ENCODE measurements at regions not wholly inside any gene's neighbourhood (a gene's known extent, or its start where the extent isn't known, plus 50 kb on each side); places are given as distances from the start of the nearest gene placed in this dataset.

DNA sequence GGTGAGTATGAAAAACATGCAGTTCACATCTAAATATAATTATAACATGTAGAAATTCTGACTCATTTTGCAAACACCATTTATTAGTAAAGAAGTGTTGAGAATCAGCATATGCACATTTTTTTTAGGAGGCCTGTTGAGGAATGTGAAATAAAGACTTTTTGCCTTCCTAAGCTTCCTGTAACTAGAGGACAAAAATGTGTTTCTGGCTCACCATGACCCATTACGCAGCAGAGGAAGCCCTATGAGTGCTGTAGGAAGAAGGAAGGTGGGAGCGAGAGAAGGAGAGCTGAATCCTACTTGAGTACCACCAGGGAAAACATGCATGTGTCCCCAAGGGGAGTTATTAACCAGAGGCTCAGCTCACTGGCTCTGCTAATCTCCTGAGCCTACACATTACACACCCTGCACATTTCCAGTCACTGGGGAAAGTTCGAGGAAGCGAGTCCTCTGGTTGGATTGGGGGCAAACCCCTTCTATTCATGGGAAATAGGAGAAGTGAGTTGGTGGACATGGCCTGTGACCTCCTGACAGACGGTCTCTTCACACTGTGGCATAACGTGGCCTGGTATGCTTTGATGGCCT is 540.5 kb upstream of the JAG1 start:
- DNase-seq (ENCODE audit: low read depth): no peak

DNA sequence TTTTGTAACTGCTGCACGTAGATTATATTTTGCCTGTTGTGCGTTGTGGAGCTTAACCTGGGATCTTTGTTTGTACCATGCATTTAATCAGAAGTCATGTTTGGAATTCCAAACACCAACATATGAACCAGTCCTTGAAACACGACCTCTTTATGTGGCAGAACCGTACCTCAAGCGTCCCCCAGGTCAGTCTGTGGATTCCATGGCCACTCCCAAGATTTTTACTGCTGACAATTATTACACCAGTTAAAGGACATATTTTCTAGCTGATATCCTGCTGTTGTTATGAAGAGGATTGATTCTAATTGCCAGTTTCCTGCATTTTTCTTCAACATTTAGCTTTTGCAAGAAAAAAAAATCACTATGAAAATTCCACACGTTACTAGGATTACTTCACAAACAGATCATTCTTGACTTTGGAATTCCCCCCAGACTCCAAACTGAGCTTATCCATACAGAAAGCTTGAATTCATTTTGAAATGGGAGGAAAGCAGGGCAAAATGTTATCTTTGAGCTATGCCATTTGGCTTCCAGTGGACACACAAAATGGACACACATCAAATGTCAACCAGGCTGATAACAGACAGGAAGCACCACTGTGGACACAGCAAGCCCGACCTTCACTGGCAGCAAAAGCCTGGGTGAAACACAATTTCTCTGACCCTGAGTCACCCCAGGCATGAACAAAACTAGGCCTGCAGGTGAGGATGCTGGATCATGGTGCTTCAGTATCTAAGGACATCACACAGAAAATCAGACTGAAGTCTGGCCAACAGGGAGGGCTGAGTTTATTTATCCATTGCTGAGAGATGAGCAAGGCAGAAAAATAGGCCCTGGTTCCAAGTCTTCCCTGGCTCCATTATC is 542.9 kb upstream of the JAG1 start:
- peak; percentile 45 for DNase-seq (ENCODE audit: low read depth)

DNA sequence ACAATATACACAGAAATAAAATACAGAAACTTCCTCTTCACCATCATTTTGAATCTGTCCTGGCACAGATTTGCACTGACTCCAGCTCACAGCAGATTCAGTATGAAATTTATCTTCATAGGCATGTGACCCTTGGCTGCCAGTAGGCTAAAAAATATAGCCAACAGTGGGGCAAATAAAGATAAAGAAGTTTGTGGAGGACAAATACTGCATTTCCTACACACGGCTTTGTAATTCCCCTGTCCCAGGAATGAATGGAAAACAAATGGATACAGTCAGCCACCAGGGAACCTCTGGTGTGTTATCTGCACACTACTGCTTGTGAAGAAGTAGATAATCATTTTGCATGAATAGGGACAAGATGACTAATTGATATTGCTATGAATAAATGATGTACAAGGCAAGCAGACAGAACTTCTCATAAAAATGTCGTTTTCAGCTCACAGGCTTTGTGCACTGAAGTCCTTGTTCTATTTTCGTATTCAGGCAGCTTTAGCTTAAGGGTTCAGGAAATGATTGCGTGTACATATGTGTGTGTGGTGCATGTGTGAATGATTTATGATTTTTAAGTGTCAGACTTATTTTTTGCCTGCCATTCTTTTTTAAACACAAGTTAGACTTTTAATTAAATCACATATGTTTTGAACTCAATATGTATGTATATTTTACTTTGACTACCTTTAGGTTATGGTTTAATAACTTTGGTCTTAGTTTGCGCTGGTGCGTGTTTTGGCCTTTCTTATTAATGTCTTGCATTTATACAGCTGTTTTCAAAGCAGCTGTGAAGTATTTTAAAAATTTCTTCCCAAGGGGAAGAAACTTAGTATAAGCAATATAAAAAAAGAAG is 543.8 kb upstream of the JAG1 start:
- no peak for DNase-seq (ENCODE audit: low read depth)

- DNase-seq (ENCODE audit: low read depth): no peak
Measured at GRCh38 chr20:11218173-11218680, 544.4 kb upstream of the JAG1 start.

DNA sequence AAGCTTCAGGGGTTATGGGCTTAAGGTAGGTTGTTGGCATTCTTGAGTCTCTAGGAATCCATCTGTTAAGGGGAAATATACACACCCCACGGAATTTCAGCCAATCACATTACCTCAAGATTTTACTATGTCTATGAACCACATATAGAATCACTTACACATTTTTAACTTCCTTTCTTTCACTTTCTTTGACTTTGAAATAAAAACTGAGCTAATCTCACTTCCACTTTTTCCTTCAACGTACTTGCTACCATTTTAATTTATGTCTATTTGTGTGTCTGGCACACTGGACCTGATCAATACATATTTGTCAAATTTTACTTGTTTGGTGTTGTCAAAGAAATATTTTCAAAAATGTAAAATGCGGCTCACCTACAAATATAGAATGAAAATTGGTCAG is 545.4 kb upstream of the JAG1 start:
- no peak for DNase-seq (ENCODE audit: low read depth)

- DNase-seq (ENCODE audit: low read depth): no peak
Measured at GRCh38 chr20:11221046-11221445, 547.2 kb upstream of the JAG1 start.

DNA sequence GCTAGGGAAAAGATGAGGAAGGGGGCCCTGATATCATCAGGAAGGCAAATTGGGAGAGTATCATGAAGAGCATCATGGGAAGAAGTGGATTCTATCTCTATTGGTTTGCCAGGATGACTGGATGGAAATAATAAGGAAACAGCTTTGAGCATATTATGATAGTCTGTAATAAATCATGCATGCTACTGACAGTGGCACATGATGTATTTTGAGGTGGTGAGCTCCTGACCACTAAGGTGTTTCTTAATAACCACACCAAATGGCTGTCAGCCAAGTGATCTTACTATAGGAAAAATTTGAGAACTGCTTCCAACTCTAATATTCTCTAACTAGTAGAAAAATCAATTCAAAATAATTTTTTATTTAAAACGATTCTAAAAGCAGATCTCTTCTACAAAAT is 548.4 kb upstream of the JAG1 start:
- DNase-seq (ENCODE audit: low read depth): no peak

DNA sequence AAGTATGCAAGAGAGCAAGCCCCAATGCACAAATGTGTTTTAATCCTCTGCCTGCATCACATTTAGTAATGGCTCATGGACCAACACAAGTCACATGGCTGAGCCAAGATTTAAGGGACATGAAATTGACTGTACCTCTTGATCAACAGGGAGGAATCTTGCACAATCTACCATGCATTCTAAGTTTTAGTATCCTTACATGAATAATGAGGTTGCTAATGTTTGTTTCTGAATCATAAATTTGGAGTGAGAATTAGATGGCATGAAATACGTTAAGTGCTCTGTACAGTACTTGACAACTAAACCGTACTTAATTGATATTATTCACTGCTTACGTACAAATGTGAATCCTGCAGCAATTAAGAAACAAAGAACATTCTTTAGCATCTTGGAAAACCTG is 553.8 kb upstream of the JAG1 start:
- DNase-seq (ENCODE audit: low read depth): no peak

GRCh38 chr20:11229772-11230171 is 556.0 kb upstream of the JAG1 start:
- DNase-seq (ENCODE audit: low read depth): peak; percentile 90

DNA sequence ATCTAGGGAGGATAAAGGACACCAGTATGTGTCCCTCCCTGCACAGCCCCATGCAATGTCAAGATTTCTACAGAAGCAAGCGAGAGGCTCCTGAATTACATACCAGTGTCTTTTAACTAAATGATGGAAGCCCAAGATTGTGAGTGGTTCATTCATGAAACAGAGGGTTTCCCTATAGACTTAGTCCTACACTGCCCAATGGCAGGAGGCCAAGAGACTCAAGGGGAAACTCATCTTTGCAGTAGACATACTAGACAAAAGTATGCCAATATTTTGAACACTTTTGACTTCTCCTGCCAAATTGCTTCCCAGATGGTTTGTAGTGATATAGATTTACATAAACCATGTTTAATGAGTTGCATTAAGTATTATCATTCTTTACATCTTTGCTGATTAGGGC is 557.2 kb upstream of the JAG1 start:
- no peak for DNase-seq (ENCODE audit: low read depth)

GRCh38 chr20:11231742-11232648 is 558.2 kb upstream of the JAG1 start:
- no peak for DNase-seq (ENCODE audit: low read depth)

- DNase-seq (ENCODE audit: low read depth): no peak
Measured at GRCh38 chr20:11232896-11233295, 559.1 kb upstream of the JAG1 start.

DNA sequence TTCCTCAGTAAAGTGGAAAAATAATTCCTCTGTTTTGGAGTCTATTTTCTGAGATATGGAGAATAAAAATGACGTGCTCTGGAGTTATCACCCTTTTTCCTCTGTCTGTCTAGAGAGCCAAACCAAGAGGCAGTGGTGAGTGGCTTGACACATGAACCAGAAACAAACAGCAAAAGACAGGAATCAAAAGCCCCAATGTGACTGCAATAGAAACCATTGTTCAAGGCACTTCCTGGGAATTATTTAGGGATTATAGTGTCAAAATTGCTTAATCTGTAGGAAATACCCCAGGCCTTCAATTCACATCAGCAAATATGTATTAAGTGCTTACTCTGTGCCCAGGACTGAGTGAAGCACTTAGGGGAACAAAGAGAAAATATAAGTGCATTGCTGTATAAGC is 560.4 kb upstream of the JAG1 start:
- no peak for DNase-seq (ENCODE audit: low read depth)

DNA sequence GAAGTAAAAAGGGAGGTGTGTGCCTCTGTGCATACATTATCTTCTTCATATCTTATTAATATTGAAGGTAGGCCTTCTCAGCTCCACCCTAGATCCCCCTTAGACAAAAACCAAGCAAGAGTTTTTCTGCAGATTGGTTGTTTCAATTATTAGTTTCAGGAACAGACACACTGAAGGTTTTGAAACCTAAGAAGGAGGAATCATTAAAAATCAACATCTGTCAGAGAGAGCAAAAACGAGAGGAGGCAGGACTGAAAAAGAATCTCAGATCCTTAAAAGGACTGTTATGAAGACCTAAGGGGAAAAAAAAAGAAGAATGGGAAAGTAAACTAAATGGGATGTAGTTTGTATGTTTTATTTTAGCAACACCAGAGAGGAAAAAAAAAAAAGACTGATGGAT is 560.8 kb upstream of the JAG1 start:
- DNase-seq (ENCODE audit: low read depth): no peak

DNA sequence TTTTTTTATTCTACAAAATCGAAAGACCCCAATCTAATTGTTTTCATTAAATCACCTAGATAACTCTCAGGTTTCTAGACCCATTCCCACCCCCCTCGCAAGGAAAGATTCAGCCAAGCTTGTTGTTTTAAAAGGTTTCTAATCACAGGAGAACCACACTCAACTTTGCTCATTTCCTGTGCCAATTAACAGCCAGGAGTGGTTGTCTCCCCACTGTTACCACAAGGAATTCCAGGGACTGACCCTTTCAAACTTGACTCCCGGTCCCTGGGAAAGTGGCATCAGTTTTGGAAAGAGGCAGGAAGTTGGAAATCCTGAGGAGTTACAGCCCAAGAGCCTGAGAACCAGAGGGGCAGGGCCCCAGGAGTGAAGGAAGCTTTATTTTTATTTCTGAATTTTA is 561.3 kb upstream of the JAG1 start:
- peak; percentile 45 for DNase-seq (ENCODE audit: low read depth)

- DNase-seq (ENCODE audit: low read depth): no peak
Measured at GRCh38 chr20:11242320-11242719, 568.5 kb upstream of the JAG1 start.

- DNase-seq (ENCODE audit: low read depth): no peak
Measured at GRCh38 chr20:11245431-11245830, 571.6 kb upstream of the JAG1 start.

- no peak for DNase-seq (ENCODE audit: low read depth)
Measured at GRCh38 chr20:11246251-11246775, 572.5 kb upstream of the JAG1 start.

GRCh38 chr20:11247046-11248010 is 573.5 kb upstream of the JAG1 start:
- DNase-seq (ENCODE audit: low read depth): no peak

- no peak for DNase-seq (ENCODE audit: low read depth)
Measured at GRCh38 chr20:11248011-11248409, 574.2 kb upstream of the JAG1 start.
